AG10803 (cell line): ENCODE measurements at regions not wholly inside any gene's neighbourhood (a gene's known extent, or its start where the extent isn't known, plus 50 kb on each side); places are given as distances from the start of the nearest gene placed in this dataset.

Experiments used
- DNase-seq: peaks from one replicate; pipeline ENCODE4 v3.0.0; 2010; ENCODE audit warnings: low read depth
- H3K4me3 ChIP-seq: 2 replicates; pipeline ENCODE4 v1.5.1; 2011; ENCODE audit warnings: mild to moderate bottlenecking, low read length, control low read depth
- CTCF ChIP-seq: conservative IDR thresholded peaks from 2 replicates; pipeline ENCODE4 v1.5.1; 2011; ENCODE audit warnings: mild to moderate bottlenecking, low read length, control low read depth, inconsistent platforms

- H3K4me3 ChIP-seq: no peak overlapping the region
- DNase-seq: no peak
- no peak for TF ChIP-seq CTCF
Measured at GRCh38 chr1:162924179-162924578, 63.2 kb upstream of the CCDC190 start.

GRCh38 chr1:162922201-162922600 is 61.2 kb upstream of the CCDC190 start:
- H3K4me3 ChIP-seq: no peak overlapping the region
- peak; percentile 23 for DNase-seq
- no peak for TF ChIP-seq CTCF

- H3K4me3 ChIP-seq: no peak overlapping the region
- DNase-seq: no peak
- no peak for TF ChIP-seq CTCF
Measured at GRCh38 chr1:162921311-162921710, 60.3 kb upstream of the CCDC190 start.

- H3K4me3 ChIP-seq: no peak overlapping the region
Measured at GRCh38 chr1:162919034-162919433, 58.1 kb upstream of the CCDC190 start.

GRCh38 chr1:162918151-162918754 is 57.3 kb upstream of the CCDC190 start:
- no peak for TF ChIP-seq CTCF
- DNase-seq: no peak
- no peak overlapping the region for H3K4me3 ChIP-seq

More at GRCh38 chr1:162919034-162919433, 58.1 kb upstream of the CCDC190 start:
- TF ChIP-seq CTCF: no peak
- no peak for DNase-seq

GRCh38 chr1:162916821-162917613 is 56.0 kb upstream of the CCDC190 start:
- TF ChIP-seq CTCF: no peak
- no peak overlapping the region for H3K4me3 ChIP-seq

GRCh38 chr1:162916407-162916806 is 55.4 kb upstream of the CCDC190 start:
- peak; percentile 68 for DNase-seq
- H3K4me3 ChIP-seq: no peak overlapping the region
- no peak for TF ChIP-seq CTCF

More at GRCh38 chr1:162916821-162917613, 56.0 kb upstream of the CCDC190 start:
- no peak for DNase-seq
